WTC11 (cell line): ENCODE measurements at regions not wholly inside any gene's neighbourhood (a gene's known extent, or its start where the extent isn't known, plus 50 kb on each side); places are given as distances from the start of the nearest gene placed in this dataset.

Experiments used
- CREB1 ChIP-seq: sonication (generic); formaldehyde crosslinking; IDR thresholded peaks from 2 replicates; pipeline ENCODE4 v1.8.0; 2023; ENCODE audit warnings: mild to moderate bottlenecking, missing genetic modification reagents
- CTCF ChIP-seq: fragments of 200-600 bp; IDR thresholded peaks from 2 replicates; pipeline ENCODE4 v1.8.0; 2022; ENCODE audit warnings: antibody characterized with exemption
- ETV6 ChIP-seq: sonication (generic); formaldehyde crosslinking; IDR thresholded peaks from 2 replicates; pipeline ENCODE4 v1.8.1; 2022; ENCODE audit warnings: mild to moderate bottlenecking, missing genetic modification reagents
- FOXK1 ChIP-seq: sonication (generic); formaldehyde crosslinking; IDR thresholded peaks from 2 replicates; pipeline ENCODE4 v1.8.0; 2022; ENCODE audit warnings: mild to moderate bottlenecking, moderate library complexity, missing genetic modification reagents
- NR2C2 ChIP-seq: sonication (generic); formaldehyde crosslinking; IDR thresholded peaks from 2 replicates; pipeline ENCODE4 v1.8.0; 2022; ENCODE audit warnings: mild to moderate bottlenecking, missing genetic modification reagents
- RORB ChIP-seq: fragments of 250-450 bp; sonication (Bioruptor Pico); IDR thresholded peaks from 2 replicates; pipeline ENCODE4 v1.9.0; 2021; ENCODE audit warnings: mild to moderate bottlenecking
- SP1 ChIP-seq: sonication (generic); formaldehyde crosslinking; conservative IDR thresholded peaks from 2 replicates; pipeline ENCODE4 v1.8.1; 2022; ENCODE audit warnings: missing genetic modification reagents
- TCF7 ChIP-seq: sonication (generic); formaldehyde crosslinking; IDR thresholded peaks from 2 replicates; pipeline ENCODE4 v1.8.0; 2022; ENCODE audit warnings: mild to moderate bottlenecking, low read depth, missing genetic modification reagents, moderate library complexity
- TEAD4 ChIP-seq: sonication (generic); formaldehyde crosslinking; IDR thresholded peaks from 2 replicates; pipeline ENCODE4 v1.8.0; 2022; ENCODE audit warnings: mild to moderate bottlenecking, missing genetic modification reagents
- ZNF232 ChIP-seq: sonication (generic); formaldehyde crosslinking; IDR thresholded peaks from 2 replicates; pipeline ENCODE4 v1.8.0; 2022; ENCODE audit warnings: mild to moderate bottlenecking, missing genetic modification reagents
- ZNF281 ChIP-seq: sonication (generic); formaldehyde crosslinking; IDR thresholded peaks from 2 replicates; pipeline ENCODE4 v1.8.0; 2023; ENCODE audit warnings: mild to moderate bottlenecking, missing genetic modification reagents
- TF ChIP-seq, protein P1 (sequence below): sonication (generic); formaldehyde crosslinking; conservative IDR thresholded peaks from 2 replicates; pipeline ENCODE4 v1.8.1; 2023; ENCODE audit warnings: mild to moderate bottlenecking, low read depth, missing genetic modification reagents, moderate library complexity
- TF ChIP-seq, protein P2 (sequence below): sonication (generic); formaldehyde crosslinking; IDR thresholded peaks from 2 replicates; pipeline ENCODE4 v1.8.1; 2022; ENCODE audit warnings: low read depth, mild to moderate bottlenecking, moderate library complexity, missing genetic modification reagents, borderline replicate concordance
- TF ChIP-seq, protein P3 (sequence below): sonication (generic); formaldehyde crosslinking; IDR thresholded peaks from 2 replicates; pipeline ENCODE4 v1.8.0; 2022; ENCODE audit warnings: mild to moderate bottlenecking, missing genetic modification reagents

GRCh38 chr13:47646298-47646697 is 354.8 kb downstream of the SUCLA2 start:
- TF ChIP-seq TEAD4 (CRISPR knock-in tag) (no peak), CTCF (no peak), FOXK1 (CRISPR knock-in tag) (no peak), NR2C2 (CRISPR knock-in tag) (no peak), ETV6 (CRISPR knock-in tag) (no peak), ZNF232 (CRISPR knock-in tag) (no peak), SP1 (CRISPR knock-in tag) (no peak), RORB (CRISPR knock-in tag) (no peak), ZNF281 (CRISPR knock-in tag) (no peak), CREB1 (no peak), TCF7 (CRISPR knock-in tag) (no peak)
- TF ChIP-seq, protein P1, sequence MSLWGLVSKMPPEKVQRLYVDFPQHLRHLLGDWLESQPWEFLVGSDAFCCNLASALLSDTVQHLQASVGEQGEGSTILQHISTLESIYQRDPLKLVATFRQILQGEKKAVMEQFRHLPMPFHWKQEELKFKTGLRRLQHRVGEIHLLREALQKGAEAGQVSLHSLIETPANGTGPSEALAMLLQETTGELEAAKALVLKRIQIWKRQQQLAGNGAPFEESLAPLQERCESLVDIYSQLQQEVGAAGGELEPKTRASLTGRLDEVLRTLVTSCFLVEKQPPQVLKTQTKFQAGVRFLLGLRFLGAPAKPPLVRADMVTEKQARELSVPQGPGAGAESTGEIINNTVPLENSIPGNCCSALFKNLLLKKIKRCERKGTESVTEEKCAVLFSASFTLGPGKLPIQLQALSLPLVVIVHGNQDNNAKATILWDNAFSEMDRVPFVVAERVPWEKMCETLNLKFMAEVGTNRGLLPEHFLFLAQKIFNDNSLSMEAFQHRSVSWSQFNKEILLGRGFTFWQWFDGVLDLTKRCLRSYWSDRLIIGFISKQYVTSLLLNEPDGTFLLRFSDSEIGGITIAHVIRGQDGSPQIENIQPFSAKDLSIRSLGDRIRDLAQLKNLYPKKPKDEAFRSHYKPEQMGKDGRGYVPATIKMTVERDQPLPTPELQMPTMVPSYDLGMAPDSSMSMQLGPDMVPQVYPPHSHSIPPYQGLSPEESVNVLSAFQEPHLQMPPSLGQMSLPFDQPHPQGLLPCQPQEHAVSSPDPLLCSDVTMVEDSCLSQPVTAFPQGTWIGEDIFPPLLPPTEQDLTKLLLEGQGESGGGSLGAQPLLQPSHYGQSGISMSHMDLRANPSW, result no peak
- TF ChIP-seq, protein P2, sequence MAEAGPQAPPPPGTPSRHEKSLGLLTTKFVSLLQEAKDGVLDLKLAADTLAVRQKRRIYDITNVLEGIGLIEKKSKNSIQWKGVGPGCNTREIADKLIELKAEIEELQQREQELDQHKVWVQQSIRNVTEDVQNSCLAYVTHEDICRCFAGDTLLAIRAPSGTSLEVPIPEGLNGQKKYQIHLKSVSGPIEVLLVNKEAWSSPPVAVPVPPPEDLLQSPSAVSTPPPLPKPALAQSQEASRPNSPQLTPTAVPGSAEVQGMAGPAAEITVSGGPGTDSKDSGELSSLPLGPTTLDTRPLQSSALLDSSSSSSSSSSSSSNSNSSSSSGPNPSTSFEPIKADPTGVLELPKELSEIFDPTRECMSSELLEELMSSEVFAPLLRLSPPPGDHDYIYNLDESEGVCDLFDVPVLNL (CRISPR knock-in tag), result no peak
- TF ChIP-seq, protein P3, sequence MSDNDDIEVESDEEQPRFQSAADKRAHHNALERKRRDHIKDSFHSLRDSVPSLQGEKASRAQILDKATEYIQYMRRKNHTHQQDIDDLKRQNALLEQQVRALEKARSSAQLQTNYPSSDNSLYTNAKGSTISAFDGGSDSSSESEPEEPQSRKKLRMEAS (CRISPR knock-in tag), result no peak
